ENCODE measurements at regions not wholly inside any gene's neighbourhood (a gene's known extent, or its start where the extent isn't known, plus 50 kb on each side); places are given as distances from the start of the nearest gene placed in this dataset.

GRCh38 chr11:134474070-134474860, 62.2 kb upstream of the B3GAT1 start:
- no peak overlapping the region for H3K4me3 Mint-ChIP-seq (ENCODE audit: unreplicated experiment)
- Histone ChIP-seq H3K9me3 (ENCODE audit: insufficient read depth, low read depth, low read length) (no peaks in the 10 kb centered on the region), H3K79me2 (ENCODE audit: insufficient read depth, low read length) (no peaks in the 10 kb centered on the region), H3K27ac (ENCODE audit: low read depth, low read length) (no peak overlapping the region), H2AFZ (ENCODE audit: low read depth, low read length) (no peak overlapping the region), H3K4me1 (ENCODE audit: insufficient read depth, low read length) (no peaks in the 10 kb centered on the region), H4K20me1 (ENCODE audit: insufficient read depth, low read length) (no peaks in the 10 kb centered on the region), H3K9ac (ENCODE audit: low read length) (no peak overlapping the region), H3K27me3 (ENCODE audit: insufficient read depth, low read length) (no peaks in the 10 kb centered on the region), H3K36me3 (ENCODE audit: insufficient read depth, low read length) (no peaks in the 10 kb centered on the region), H3K4me2 (ENCODE audit: low read length) (no peak overlapping the region), H3K4me3 (ENCODE audit: insufficient read depth, low read depth, low read length) (no peak overlapping the region)
- no peak for FAIRE-seq
- H3K27ac Mint-ChIP-seq (ENCODE audit: unreplicated experiment): no peak overlapping the region
- TF ChIP-seq CTCF (IDR thresholded peaks at IDR 0.05; ENCODE audit: insufficient read depth, low read depth, low read length) (no peak), EZH2 (IDR thresholded peaks at IDR 0.05; ENCODE audit: insufficient read depth, low read length) (no peak)
- H3K36me3 Mint-ChIP-seq (ENCODE audit: low read depth, unreplicated experiment): peaks cover 3% of the 10 kb centered on the region
- peaks cover 2% of the 10 kb centered on the region for H3K9me3 Mint-ChIP-seq (ENCODE audit: unreplicated experiment)
- no peaks in the 10 kb centered on the region for H3K4me1 Mint-ChIP-seq (ENCODE audit: low read depth, unreplicated experiment)
- peaks cover 51% of the 10 kb centered on the region for H3K27me3 Mint-ChIP-seq (ENCODE audit: low read depth, unreplicated experiment)
- DNase-seq (ENCODE audit: low read depth): no peak

DNA sequence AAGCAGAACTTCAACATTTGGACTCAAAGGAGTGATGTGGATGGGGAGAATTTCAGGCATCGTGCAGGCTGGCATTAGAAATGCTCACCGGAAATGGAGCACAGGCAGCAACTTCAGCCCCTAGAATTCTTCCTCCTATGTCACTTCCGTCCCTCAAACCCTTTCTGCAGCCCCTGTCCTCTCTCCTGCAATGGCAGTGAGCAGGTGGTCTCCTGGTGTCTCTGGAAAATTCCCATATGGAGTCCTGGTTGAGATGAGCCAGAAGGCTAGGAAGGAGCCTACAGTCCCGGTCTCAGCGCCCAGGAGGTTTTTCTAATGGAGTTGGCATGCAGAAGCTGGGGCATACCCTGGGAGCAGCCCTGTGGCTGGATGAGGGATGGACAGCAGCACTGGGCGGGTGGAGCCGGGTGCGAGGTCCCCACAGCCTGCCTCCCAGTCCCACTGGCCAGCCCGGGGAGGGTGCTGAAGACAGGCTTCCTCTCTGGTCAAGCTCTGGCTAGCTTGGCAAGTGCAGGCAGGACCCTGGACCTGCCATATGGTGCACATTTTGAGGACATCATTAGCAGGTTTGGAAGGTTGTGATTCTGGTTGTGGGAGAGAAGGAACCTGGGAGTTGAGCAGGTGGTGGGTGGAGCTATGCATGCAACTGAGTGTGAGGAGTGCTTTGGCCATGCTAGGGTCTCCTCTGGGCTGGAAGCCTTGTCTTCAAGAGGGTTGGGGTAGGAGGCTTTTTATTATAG, 59.8 kb upstream of the B3GAT1 start:
- Histone ChIP-seq H3K4me2 (ENCODE audit: low read length) (no peak overlapping the region), H3K27me3 (ENCODE audit: insufficient read depth, low read length) (no peaks in the 10 kb centered on the region), H3K79me2 (ENCODE audit: insufficient read depth, low read length) (no peaks in the 10 kb centered on the region), H3K27ac (ENCODE audit: low read depth, low read length) (no peak overlapping the region), H3K9me3 (ENCODE audit: insufficient read depth, low read depth, low read length) (no peaks in the 10 kb centered on the region), H3K9ac (ENCODE audit: low read length) (no peak overlapping the region), H2AFZ (ENCODE audit: low read depth, low read length) (no peak overlapping the region), H3K36me3 (ENCODE audit: insufficient read depth, low read length) (no peaks in the 10 kb centered on the region), H3K4me1 (ENCODE audit: insufficient read depth, low read length) (no peaks in the 10 kb centered on the region), H4K20me1 (ENCODE audit: insufficient read depth, low read length) (no peaks in the 10 kb centered on the region), H3K4me3 (ENCODE audit: insufficient read depth, low read depth, low read length) (no peak overlapping the region)
- DNase-seq (ENCODE audit: low read depth) (no peak), FAIRE-seq (no peak)
- H3K4me3 Mint-ChIP-seq (ENCODE audit: unreplicated experiment): no peak overlapping the region
- peaks cover 2% of the 10 kb centered on the region for H3K9me3 Mint-ChIP-seq (ENCODE audit: unreplicated experiment)
- no peaks in the 10 kb centered on the region for H3K4me1 Mint-ChIP-seq (ENCODE audit: low read depth, unreplicated experiment)
- no peak for TF ChIP-seq EZH2 (IDR thresholded peaks at IDR 0.05; ENCODE audit: insufficient read depth, low read length)
- peaks cover 3% of the 10 kb centered on the region for H3K36me3 Mint-ChIP-seq (ENCODE audit: low read depth, unreplicated experiment)
- no peak overlapping the region for H3K27ac Mint-ChIP-seq (ENCODE audit: unreplicated experiment)
- peaks cover 48% of the 10 kb centered on the region for H3K27me3 Mint-ChIP-seq (ENCODE audit: low read depth, unreplicated experiment)

DNA sequence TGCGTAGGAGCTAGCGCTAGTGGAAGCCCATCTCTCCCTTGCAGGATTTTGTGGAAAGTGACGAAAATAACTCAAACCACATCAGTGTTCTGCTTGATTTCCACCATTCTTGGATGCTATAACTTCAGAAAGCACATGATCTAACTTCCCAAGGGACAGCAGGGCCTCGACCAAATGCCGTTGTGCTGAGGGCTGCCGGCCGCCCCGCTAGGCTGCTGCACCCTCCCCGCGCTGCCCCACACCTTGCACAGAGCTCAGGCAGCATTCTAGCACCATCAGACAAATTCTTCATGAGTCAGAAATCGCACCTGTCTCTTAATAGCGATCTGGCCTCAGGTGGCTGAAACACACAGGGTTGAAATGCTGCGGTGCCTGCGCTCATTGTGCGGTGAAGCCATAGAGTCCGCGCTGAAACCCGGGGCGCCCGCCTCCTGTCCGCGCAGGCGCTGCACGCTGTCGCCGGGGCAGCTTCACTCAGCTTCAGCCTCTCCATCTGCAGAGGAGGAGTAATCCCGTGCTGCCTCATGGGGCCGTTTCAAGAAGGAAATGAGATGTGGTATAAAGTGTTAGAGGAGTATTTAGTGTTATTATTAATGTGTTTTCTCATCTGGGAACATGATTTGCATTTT, 59.2 kb upstream of the B3GAT1 start:
- H3K27ac Mint-ChIP-seq (ENCODE audit: unreplicated experiment): no peak overlapping the region
- TF ChIP-seq CTCF (IDR thresholded peaks at IDR 0.05; ENCODE audit: insufficient read depth, low read depth, low read length) (no peak), EZH2 (IDR thresholded peaks at IDR 0.05; ENCODE audit: insufficient read depth, low read length) (no peak)
- Histone ChIP-seq H4K20me1 (ENCODE audit: insufficient read depth, low read length) (no peaks in the 10 kb centered on the region), H3K36me3 (ENCODE audit: insufficient read depth, low read length) (no peaks in the 10 kb centered on the region), H3K4me2 (ENCODE audit: low read length) (no peak overlapping the region), H3K27me3 (ENCODE audit: insufficient read depth, low read length) (no peaks in the 10 kb centered on the region), H3K4me3 (ENCODE audit: insufficient read depth, low read depth, low read length) (no peak overlapping the region), H3K4me1 (ENCODE audit: insufficient read depth, low read length) (no peaks in the 10 kb centered on the region), H3K9me3 (ENCODE audit: insufficient read depth, low read depth, low read length) (no peaks in the 10 kb centered on the region), H3K79me2 (ENCODE audit: insufficient read depth, low read length) (no peaks in the 10 kb centered on the region), H2AFZ (ENCODE audit: low read depth, low read length) (no peak overlapping the region), H3K9ac (ENCODE audit: low read length) (no peak overlapping the region), H3K27ac (ENCODE audit: low read depth, low read length) (no peak overlapping the region)
- H3K4me3 Mint-ChIP-seq (ENCODE audit: unreplicated experiment): no peak overlapping the region
- peaks cover 44% of the 10 kb centered on the region for H3K27me3 Mint-ChIP-seq (ENCODE audit: low read depth, unreplicated experiment)
- no peaks in the 10 kb centered on the region for H3K36me3 Mint-ChIP-seq (ENCODE audit: low read depth, unreplicated experiment)
- DNase-seq (ENCODE audit: low read depth): no peak
- peaks cover 2% of the 10 kb centered on the region for H3K9me3 Mint-ChIP-seq (ENCODE audit: unreplicated experiment)
- no peak for FAIRE-seq
- H3K4me1 Mint-ChIP-seq (ENCODE audit: low read depth, unreplicated experiment): no peaks in the 10 kb centered on the region

Measured in astrocyte (in vitro differentiated cells and primary cell).